PFSK-1 (cell line): ENCODE measurements at regions not wholly inside any gene's neighbourhood (a gene's known extent, or its start where the extent isn't known, plus 50 kb on each side); places are given as distances from the start of the nearest gene placed in this dataset.

ENCODE experiments used
- FOXP2 ChIP-seq: optimal IDR thresholded peaks from 2 replicates; pipeline ENCODE3; 2011; ENCODE audit warnings: borderline replicate concordance, control low read depth, inconsistent platforms; ENCODE audit not compliant: insufficient read depth; ENCODE audit errors: extremely low read length, extremely low read depth
- POLR2AphosphoS5 ChIP-seq: IDR thresholded peaks from 2 replicates; pipeline ENCODE4 v1.6.1; 2012; ENCODE audit warnings: low read depth, mild to moderate bottlenecking, control low read depth, low read length, moderate library complexity
- REST ChIP-seq, 2 experiments: IDR thresholded peaks; 2 replicates each; pipeline versions ENCODE4 v1.6.1 to v1.8.0; 2011 to 2012; ENCODE audit warnings: low read depth in 2 of 2, low read length in 2 of 2, control low read depth in 1 of 2, inconsistent platforms in 1 of 2, mild to moderate bottlenecking in 1 of 2, moderate library complexity in 1 of 2; ENCODE audit not compliant: insufficient read depth in 1 of 2
- SIN3A ChIP-seq: IDR thresholded peaks from 2 replicates; pipeline ENCODE4 v1.6.1; 2012; ENCODE audit warnings: mild to moderate bottlenecking, low read length, moderate library complexity, borderline replicate concordance; ENCODE audit not compliant: insufficient read depth
- TAF1 ChIP-seq: IDR thresholded peaks from 2 replicates; pipeline ENCODE4 v1.6.1; 2012; ENCODE audit warnings: low read length, control low read depth, borderline replicate concordance; ENCODE audit not compliant: insufficient read depth

GRCh38 chr9:3018691-3019230 is 174.9 kb upstream of the PUM3 start:
- TF ChIP-seq REST (IDR thresholded peaks at IDR 0.05; ENCODE audit: insufficient read depth in 1 of 2, low read depth in 2 of 2, low read length in 2 of 2) = no peak
- TF ChIP-seq POLR2AphosphoS5 = no peak
- TF ChIP-seq SIN3A = no peak
- no peak for TF ChIP-seq FOXP2
- no peak for TF ChIP-seq TAF1

GRCh38 chr9:3018071-3018470 is 174.2 kb upstream of the PUM3 start:
- TF ChIP-seq REST (IDR thresholded peaks at IDR 0.05; ENCODE audit: insufficient read depth in 1 of 2, low read depth in 2 of 2, low read length in 2 of 2) = no peak
- TF ChIP-seq SIN3A = no peak
- no peak for TF ChIP-seq FOXP2
- TF ChIP-seq POLR2AphosphoS5 = no peak
- no peak for TF ChIP-seq TAF1

GRCh38 chr9:3014178-3014577 is 170.3 kb upstream of the PUM3 start:
- no peak for TF ChIP-seq TAF1
- TF ChIP-seq REST (IDR thresholded peaks at IDR 0.05; ENCODE audit: insufficient read depth in 1 of 2, low read depth in 2 of 2, low read length in 2 of 2) = no peak
- TF ChIP-seq SIN3A = no peak
- TF ChIP-seq FOXP2 = no peak
- no peak for TF ChIP-seq POLR2AphosphoS5

GRCh38 chr9:3012842-3013241 is 168.9 kb upstream of the PUM3 start:
- TF ChIP-seq SIN3A (no peak), REST (IDR thresholded peaks at IDR 0.05; ENCODE audit: insufficient read depth in 1 of 2, low read depth in 2 of 2, low read length in 2 of 2) (no peak), FOXP2 (no peak), POLR2AphosphoS5 (no peak), TAF1 (no peak)

- no peak for TF ChIP-seq REST (IDR thresholded peaks at IDR 0.05; ENCODE audit: insufficient read depth in 1 of 2, low read depth in 2 of 2, low read length in 2 of 2)
- TF ChIP-seq SIN3A = no peak
- no peak for TF ChIP-seq TAF1
- TF ChIP-seq FOXP2 = no peak
- TF ChIP-seq POLR2AphosphoS5 = no peak
These were observed 168.3 kb upstream of the PUM3 start for GRCh38 chr9:3012245-3012644.
